Inflammatory macrophage treated with lipopolysaccharide for 1 hour (primary cell): ENCODE measurements at regions not wholly inside any gene's neighbourhood (a gene's known extent, or its start where the extent isn't known, plus 50 kb on each side); places are given as distances from the start of the nearest gene placed in this dataset.

ENCODE experiments used
- DNase-seq, 2 donors: peaks; one replicate each; pipeline ENCODE4 v3.0.0-alpha.2; 2020 to 2022

DNA sequence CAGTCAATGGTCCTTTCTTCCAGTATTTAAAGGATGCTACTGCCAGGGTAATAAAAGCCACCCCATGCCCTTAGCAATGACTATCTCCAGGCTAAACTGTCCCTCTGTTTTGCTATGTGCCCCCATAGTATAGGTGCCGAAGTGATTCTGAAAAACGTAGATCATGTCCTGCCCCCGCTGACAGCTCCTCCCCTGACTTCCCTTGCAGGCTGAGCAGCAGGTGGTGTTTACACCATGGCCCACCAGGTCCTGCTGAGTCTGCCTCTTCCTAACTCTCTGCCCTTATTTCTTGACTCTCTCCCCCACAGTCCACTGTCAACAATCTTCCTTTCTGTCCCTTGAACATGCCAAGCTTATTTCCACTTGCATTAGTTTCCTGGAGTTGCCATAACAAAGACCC lies 352.5 kb upstream of the TSHZ2 start:
- DNase-seq: no peak

DNA sequence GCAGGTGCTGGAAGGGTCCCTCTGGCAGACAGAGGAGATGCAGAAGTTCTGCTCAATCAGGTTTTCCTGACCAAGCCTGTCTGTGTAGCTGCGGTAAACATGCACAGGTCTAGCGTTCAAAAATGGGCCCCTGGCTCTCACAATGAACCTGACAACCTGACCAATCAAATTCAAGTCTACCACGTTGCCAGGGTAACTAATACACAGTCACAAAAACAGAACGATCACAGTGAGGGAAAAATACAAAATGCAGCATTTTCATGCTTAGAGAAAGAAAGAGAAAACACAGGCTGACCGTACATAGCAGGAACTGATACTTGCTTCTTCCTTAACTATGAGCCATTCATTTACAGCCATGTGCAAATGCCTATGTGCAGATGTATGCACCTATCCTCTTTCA lies 353.1 kb upstream of the TSHZ2 start:
- DNase-seq: no peak

DNA sequence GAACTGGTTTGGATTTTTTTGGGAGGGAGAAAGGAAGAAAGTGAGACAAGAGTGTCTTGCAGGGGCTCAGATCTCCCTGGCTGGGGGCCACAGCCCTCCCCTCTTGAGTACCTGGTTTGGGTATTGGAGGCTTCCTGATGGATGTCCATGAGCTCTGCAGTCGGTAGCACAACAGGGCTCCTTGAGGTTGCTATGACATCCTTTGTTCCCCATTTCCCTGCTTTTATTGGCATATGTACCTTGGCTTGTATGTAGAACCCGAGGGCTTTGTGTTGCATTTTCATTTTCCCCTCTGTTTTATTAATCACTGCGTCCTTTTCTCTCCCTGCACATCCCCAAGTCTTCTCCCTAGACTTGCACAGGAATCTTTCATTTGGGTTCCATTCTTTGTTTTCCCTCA lies 355.5 kb upstream of the TSHZ2 start:
- no peak for DNase-seq

DNA sequence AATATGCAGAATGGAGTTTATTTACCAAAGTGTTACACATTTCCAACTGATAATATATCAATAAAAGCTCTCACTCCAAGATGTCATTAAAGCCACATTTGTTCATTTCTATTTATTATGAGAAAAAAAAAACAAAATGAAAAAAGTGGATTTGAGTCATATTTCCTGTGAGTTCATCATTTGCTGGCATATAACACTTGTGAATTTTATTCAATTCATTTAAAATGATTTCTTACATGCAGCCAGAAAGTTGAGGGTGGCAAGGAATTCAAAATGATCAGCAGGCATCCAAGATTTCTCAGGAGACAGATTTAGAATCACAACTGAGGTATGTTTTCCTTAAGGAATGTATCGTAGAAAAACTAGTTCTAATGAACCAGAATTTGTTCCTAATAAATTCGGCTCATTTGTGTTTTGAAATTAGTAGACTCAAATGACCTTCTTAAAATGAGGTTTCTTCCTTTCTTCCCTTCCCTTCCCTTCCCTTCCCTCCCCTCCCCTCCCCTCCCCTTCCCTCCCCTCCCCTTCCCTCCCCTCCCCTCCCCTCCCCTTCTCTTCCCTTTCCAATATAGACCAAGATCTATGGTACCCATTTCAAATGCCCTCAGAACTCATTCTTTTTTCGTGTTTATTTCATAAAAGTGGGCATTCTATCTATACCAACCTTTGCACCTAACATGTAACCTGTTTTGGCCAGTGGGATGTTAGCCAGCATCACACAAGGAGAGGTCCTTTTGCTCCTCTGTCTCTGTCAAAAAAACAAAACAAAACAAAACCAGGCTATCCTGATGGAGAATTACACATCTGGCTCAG lies 357.9 kb upstream of the TSHZ2 start:
- no peak for DNase-seq

DNA sequence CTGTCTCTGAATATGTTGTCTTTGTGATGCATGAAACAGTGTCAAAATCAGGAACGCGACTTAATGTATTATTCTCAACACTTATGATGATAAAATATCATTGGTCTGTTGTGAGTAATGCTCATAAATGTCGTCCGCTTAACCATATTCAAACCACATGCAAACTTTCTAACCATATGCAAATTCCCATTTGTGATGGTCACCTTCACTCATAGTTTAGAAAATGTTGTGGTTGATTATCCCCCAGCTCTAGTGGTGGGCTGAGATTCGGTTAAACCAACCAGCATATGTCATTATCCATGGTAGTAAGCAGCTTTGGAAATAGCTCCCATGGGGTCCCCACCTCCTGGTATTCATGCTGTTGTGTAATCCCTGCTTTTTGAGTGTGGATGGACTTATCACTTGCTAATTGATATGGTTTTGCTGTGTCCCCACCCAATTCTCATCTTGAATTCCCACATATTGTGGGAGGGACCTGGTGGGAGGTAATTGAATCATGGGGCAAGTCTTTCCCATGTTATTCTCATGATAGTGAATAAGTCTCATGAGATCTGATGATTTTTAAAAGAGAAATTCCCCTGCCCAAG lies 360.0 kb upstream of the TSHZ2 start:
- no peak for DNase-seq

DNA sequence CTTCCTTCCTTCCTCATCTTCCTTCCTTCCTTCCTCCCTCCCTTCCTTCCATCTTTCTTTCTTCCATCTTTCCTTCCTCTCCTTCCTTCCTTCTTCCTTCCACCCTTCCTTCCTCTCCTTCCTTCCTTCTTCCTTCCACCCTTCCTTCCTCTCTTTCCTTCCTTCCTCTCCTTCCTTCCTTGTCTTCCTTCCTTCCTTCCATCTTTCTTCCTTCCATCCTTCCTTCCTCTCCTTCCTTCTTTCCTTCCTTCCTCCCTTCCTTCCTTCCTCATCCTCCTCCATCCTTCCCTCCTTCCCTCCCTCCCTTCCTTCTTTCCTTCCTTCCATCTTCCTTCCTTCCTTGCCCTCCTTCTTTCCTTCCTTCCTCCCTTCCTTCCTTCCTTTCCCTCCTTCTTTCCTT lies 361.4 kb upstream of the TSHZ2 start:
- no peak for DNase-seq

DNA sequence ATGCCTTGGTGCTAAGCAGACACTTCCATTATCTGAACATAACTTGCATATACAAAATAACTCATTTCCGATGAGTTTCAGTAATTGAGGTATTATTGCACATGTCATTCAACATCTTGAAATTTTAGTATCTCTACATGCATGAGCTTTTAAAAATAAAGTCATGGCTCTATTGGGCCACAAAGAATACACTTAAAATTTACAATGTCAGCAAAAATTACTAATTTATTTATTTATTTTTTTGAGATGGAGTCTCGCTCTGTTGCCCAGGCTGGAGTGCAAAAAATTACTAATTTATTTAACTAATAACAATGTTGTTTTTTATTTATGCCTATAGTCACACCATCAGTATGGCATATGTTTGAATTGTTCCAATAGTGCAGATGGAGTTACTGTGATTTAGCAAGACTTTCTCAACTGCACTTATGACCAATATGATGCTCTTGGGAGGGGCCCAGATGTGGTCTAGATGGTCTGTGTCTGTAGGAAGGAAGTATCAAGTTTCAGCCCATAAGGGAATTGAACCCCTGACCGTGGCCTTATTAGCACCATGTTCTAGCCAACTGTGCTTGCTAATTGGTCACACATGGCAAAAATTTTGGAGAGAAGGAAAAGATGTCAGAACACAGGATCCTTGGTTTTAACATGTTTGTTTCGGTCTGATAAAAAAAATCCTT lies 370.7 kb upstream of the TSHZ2 start:
- no peak for DNase-seq

DNA sequence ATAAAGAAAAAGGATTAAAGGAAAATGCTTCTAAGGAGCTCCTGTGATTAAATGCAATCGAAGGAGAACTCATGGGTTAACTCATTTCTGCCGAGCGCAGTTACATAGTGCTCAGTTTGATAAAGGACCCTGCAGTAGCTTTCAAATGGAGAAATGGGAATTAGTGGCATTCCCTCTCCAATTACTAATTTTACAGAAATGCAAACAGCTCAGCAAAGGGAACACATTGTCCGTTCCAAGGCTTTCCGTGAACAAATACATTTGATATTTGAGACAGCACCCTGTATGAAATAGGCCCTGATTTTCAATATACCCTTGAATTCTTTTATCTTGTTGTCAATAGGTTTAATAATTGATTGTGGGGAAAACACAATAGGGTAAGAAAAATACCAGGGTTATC lies 375.9 kb upstream of the TSHZ2 start:
- DNase-seq: no peak

DNA sequence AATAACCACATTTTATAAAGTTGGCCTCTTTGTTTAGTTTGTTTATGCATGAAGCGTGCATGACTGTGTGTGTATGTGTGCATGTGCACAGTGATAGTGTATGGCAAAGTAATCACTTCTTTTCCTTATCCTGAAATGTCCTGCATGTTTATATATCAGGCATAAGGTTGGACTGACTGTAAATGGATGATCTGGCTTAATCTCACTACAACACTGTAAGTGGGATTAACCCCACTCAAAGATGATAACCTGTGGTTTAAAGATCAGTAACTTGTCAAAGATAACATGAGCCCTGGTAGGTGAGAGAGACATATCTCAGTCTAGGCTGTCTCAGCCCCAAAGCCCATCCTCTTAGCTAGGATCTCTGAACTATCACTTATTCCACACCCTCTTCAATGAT lies 376.6 kb upstream of the TSHZ2 start:
- no peak for DNase-seq

DNA sequence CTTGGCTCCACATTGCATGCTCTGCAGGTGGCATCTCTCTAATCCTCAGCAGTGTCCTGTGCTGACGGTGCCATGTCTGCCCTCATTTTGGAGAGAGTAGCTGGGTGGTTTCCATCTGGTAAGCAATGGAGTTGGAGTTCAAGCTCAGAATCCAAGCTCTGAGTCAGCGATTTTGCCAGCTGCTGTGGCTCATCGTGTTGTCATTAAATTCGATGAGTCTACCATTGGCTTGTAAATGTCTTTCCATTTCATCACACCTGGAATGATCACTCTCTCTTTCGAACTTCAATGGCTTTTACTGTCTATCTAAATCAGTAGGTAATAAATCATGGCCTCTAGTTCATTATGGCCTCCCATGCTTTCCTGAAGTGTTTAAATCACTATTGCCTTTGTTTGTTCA lies 378.5 kb upstream of the TSHZ2 start:
- DNase-seq: no peak

DNA sequence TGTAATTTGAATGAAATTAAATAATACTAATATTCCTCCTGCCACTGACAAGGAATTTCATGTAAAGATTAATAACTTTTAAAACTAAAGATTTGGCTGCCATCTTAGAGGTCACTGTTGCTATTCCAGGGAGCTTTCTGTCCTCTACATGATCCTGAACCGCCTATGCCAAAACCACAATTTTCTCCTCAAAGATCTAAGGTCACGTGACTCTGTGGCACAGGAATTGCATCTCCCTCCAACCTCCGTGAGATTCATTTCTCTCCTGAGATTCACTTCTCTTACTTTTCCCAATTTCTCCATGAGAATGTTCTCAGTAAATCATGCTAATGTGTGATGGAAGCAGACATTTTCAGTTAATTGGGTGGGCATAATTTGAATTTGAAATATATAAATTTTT lies 379.6 kb upstream of the TSHZ2 start:
- no peak for DNase-seq

DNA sequence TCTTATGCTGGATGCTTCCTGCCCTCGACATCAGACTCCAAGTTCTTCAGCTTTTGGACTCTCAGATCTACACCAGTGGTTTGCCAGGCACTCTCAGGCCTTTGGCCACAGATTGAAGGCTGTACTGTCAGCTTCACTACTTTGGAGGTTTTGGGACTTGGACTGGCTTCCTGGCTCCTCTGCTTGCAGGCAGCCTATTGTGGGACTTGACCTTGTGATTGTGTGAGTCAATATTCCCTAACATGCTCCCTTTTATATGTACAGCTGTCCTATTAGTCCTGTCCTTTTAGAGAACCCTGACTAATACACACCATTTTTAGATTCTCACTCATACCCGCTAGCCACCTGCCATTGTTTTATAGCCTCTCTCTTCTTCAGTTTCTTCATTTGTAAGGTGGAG lies 382.1 kb upstream of the TSHZ2 start:
- DNase-seq: no peak

DNA sequence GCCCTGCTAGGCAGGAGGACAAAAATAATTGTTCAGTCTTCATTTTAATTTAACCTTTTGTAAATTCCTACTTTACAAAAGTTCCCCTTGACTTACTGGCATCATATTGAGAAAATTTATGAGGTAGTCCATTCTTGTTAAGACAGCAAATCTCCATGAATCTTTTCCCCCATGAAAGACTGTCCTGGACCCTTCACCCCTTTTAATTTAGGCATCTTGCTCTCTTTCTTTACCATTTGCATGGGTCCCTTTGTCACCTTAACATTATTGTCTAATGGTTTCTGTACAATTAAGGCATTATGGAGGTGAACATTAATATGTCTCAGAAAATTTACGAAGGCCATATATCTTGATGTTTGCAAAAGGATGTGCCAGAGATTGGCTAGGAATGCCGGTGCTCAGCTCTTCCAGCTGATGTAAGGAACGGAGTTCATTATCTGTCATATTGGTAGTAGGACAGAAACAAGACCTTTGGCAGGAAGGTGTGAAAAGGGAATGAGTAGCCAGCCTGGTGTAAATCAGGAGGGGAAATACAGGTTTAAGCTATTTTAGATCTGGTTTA lies 382.8 kb upstream of the TSHZ2 start:
- no peak for DNase-seq

DNA sequence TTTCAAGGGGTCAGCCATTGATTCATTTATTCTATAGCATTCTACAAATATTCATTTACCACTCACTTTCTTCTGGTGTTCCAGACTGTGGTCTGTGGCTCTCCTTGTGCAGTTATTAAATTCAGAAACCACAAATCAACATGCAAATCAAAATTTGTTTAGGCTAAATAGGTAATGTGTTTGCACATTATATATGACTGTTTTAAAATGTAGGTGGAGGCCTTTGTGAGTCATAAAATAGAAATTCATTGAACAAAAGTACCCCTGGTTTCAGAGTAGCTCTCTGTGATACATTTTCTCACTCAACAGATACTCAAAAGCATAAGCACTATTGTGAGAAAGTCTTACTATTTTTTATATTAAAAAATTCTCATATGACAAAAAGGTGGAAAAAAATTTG lies 385.5 kb upstream of the TSHZ2 start:
- no peak for DNase-seq

DNA sequence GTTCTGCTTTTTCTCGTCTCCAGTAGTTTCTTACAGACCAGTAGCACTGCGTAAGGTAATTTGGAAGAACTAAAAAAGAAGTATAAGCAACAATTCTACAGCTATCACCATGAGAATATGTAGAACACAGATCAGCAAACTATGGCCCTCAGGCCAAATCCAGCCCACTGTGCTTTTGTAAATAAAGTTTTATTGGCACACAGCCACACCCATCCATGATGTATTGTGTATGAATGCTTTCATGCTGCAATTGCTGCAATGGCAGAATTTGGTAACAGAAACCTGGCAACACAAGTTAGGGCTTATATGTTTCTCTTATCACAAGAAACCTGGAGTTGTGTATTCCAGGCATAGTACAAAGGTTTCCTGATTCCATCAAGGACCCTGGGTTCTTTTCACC lies 386.8 kb upstream of the TSHZ2 start:
- DNase-seq: no peak

DNA sequence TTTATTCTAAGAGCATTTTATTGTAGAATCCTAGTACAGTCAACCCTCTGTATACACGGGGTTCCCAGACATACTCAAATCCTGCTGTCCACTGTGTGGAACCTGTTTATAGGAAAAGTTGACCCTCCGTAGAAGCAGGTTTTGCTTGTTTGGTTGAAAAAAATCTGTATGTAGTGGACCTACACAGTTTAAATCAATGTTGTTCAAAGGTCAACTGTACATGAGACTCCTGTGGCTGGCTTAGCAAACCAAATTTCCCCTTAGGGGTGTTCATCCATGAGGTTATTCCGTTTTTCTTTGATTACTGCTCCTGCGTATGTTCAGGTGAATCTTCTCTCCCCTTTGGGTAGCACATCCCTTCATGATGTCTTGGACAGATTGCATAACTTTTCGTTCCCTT lies 387.0 kb upstream of the ZFP64 start:
- DNase-seq: no peak

DNA sequence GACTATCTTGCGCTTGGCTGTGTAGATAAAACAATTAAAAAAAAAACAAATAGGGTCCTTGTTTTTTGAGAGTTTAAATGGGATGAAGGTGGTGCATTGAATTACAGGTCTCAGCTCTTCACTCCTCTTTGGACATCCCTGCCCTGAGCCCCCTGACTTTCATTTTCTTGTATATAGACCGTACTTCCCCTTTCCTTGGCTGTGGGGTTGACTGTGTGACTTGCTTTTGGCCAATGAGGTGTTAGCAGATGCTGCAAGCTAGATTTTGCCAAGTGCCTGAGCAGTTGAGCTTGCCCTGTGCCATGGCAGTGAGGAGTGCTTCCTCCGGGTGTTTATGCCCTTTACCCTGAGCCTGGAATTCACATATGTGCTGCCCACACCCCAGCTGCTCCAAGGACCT lies 386.1 kb upstream of the ZFP64 start:
- no peak for DNase-seq

DNA sequence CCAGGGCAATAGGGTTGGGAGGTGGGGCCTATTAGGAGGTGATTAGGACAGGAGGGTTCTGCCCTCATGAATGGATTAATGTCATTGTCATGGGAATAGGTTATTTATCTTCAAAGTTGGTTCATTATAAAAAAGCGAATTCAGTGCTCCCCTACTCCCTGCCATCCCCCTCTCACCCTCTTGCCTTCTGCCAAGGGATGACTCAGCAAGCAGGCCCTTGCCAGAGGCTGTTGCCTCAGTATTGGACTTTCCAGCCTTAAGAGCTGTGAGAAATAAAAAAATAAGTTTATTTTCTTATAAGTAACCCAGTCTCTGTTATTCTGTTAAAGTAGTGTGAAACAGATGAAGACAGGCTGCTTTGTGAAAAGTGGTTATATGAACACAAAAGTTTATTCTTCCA lies 381.1 kb upstream of the ZFP64 start:
- no peak for DNase-seq

DNA sequence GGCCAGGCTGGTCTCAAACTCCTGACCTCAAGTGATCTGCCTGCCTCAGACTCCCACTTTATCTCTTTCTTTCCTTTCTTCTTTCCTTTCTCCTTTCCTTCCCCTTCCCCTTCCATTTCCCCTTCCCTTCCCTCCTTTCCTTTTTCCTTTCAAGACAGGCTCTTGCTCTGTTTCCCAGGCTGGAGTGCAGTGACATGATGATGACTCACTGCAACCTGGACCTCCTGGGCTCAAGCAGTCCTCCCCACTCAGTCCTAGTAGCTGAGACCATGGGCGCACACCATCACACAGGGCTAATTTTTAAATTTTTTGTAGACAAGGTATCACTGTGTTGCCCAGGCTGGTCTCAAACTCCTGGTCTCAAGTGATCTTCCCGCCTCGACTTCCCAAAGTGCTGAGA lies 377.6 kb upstream of the ZFP64 start:
- DNase-seq: no peak

DNA sequence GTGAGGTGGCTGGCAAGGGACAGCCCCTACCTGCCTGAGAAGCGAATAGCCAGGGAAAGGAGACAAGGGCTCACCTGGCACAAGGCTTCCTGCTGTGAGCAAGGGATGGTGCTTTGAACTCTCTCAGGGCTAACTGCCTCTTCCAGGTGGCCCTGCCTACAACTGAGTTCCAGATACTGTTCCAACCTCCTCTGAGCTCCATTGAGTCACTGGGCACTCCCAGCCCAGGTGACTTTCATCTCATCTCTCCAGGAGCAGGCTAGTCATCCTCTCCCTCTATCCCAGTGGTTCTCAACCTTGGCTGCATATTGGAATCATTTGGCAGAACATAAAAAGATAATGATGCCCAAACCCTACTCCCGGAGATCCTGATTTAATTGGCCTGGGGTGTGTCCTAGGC lies 374.0 kb upstream of the ZFP64 start:
- DNase-seq: no peak

DNA sequence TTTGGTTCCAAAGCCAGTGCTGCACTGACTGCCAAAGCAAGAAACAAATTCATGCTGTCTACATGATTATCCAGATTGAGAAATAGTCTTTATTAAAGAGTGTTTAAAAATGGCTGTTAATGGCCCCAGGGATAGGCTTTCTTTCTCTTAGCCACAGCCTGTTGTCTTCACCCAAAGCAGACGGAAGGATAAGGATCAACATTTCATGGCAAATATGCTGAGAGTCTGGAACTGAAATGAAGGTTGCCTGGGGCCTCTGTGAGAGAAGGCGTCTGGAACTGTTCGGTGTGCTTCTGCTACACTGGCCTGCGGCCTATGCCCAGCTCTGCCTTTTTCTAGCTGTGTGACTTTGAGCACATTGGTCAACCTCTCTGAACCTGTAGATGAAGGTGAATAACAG lies 373.0 kb upstream of the ZFP64 start:
- DNase-seq: no peak

DNA sequence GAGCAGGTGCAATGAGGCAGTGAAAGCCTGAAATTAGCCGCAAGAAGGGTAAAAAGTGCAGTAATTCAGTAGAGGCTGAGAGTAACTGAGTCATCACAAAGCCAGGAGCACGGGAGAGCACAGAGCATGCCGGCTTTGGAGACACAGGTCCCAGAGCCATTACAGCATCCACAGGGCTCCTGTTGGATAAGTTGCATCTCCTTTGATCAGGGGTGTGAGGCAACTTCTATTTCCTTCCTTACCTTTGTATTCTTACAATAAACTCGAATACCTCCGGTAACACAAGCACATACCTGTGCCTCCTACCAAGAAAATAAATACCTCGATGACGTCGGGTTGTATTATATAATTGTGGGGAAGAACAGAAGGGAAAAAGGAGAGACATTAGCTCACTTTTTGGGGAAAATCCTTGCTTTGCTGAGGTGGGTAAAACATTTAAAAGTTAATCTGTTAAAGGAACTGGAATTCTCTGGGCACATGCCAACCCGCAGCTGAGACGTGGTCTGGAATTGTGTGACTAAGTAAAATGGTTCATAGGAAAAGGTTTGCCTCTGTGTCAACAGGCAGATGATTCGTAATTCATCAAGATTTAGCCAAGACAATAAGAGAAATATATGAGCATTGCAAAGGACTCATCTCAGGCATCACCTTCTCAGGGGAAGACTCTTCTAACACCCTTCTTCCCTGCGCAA lies 360.7 kb upstream of the ZFP64 start:
- no peak for DNase-seq

DNA sequence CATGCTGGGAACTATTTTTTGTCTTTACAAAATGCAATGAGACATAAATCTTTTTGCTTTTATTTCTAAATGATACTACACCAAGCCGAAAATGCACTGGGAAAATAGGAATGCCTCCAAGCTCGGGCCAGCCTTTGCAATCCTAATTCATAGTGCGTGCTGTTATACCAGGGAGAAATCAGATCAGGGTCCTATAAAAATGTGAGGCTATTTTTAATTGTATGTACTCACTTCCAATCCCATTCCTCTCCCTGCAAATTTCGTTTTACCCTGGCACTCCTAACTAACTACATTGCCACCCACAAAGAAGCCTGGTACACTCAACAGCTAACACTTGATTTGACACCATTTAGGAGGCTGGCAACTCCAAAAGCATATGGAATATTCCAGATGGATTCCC lies 350.6 kb upstream of the ZFP64 start:
- no peak for DNase-seq

DNA sequence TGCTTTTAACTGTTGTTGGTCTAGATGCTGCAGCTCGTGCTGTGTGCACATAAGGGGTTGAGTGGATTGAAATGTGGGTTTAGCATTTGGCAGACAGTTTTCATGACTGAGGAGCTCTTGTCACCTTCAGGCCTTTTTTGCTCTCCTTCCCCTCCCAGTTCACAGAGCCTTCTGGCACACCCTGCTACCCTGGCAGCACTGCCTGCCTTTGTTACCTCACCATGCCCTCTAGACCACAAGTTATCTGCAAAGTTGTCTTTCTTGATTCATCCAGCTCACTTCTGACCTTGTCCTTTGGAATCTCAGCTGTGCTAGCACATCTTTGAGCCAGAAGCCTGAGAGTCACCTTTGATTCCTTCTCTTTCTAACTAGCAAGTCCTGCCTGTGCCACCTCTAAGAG lies 348.9 kb upstream of the ZFP64 start:
- no peak for DNase-seq
